Suppressor macrophage (primary cell): ENCODE measurements at regions not wholly inside any gene's neighbourhood (a gene's known extent, or its start where the extent isn't known, plus 50 kb on each side); places are given as distances from the start of the nearest gene placed in this dataset.

Experiments
- DNase-seq, 4 experiments: peaks; one replicate each; pipeline ENCODE4 v3.0.0-alpha.2; 2020 to 2022

DNA sequence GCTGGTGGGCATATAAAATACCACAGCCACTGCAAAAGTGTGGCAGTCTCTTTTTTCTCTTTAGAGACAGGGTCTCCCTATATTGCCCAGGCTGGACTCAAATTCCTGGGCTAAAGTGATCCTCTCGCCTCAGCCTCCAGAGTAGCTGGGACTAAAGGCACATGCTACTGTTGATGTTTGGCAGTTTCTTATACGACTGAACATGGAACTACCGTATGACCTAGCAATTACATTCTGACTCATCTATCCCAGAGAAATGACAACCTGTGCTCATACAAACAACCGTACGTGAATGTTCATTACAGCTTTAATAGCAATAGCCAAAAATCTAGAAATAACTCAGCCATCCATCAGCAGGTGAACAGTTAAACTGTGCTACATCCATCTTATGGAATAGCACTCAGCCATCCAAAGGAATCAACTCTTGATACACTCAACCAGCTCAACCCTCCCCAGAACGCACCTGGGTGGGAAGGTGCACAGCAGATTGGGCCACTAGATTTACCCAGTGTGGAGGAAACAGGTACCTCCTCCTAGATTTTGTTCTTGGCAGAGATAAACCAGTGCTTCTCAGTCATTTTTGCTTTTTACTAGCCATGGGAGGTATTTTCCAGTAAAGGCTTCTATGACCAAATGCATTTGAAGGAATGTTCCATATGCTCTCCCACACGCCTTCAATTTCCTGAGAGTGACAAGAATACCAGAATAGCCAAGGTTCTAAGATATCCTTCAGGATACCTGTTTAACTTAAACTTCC, 130.5 kb downstream of the MED15 start:
- DNase-seq: no peak

DNA sequence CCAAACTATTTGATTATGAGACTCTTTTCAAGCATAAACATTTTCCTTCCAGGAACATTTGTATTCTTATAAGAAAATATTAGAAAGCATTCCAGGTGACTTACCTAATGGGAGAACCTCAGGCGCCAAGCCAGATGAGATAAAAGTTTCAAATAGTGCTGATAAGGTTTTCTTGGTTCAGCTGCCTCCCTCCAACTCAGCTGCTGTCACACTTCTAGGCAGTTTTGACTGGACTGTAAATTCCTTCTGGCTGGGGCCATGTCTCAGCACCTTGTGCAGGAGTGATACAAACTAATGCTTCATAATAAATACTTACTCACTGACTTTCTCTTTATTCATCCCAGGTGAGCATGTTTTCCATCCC, 131.1 kb downstream of the MED15 start:
- DNase-seq: no peak

DNA sequence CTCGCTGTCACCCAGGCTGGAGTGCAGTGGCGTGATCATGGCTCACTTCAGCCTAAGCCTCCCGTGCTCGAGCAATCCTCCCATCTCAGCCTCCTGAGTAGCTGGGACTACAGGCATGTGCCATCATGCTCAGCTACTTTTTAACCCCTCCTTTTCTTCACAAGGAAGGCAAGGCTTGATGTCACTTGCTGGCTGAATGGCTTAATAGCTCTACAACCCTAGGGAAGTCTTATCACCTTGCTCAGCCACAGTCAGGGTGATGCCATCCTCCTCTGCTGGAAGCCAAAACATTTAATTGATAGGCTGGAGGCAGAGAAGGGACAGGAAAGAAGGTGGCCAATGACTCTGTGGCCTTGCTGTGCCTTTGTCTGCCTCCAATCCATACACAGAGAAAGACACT, 131.9 kb downstream of the MED15 start:
- DNase-seq: no peak

DNA sequence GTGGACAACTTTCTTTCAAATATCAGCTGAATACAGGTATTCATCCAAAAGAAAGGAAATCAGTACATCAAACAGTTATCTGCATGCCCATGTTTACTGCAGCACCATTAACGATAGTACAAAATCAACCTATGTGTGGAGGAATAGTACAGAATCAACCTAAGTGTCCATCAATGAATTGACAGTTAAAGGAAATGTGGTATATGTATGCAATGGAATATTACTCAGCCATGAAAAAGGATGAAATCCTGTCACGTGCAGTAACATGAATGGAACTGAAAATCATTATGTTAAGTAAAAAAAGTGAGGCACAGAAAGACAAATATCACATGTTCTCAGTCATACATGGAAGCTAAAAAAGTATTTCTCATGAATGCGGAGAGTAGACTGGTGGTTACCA, 132.3 kb downstream of the MED15 start:
- no peak for DNase-seq

DNA sequence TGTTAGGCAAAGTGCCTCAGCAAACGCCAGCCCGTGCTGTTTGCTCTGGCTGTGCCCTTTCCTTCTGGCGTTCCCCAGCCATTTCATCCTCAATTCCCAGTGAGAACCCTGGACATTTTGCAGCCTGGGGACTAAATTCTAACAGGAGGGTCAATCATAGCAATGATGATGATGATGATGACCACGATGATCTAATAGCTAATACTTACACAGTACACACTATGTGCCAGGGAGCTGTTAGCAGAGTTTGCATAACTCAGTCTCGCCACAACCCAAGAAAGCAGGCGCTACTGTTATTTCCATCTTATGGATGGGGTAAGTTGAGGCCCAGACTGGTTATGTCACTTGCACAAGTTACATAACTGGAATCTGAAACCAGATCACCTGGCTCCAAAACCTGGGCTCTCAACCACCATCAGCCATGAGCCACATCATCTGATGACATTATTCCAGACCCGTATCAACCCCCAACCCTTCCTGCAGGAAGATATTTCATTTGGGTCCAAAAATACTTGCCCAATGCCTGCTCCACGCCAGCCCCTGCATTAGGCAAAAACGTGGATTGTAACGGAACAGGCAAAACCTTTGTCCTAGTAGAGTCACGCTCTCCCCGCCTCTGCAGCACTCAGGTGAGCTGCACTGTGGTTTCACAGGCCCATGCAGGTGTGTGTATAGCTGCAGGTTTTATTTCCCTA, 132.6 kb upstream of the SERPIND1 start:
- DNase-seq: no peak

DNA sequence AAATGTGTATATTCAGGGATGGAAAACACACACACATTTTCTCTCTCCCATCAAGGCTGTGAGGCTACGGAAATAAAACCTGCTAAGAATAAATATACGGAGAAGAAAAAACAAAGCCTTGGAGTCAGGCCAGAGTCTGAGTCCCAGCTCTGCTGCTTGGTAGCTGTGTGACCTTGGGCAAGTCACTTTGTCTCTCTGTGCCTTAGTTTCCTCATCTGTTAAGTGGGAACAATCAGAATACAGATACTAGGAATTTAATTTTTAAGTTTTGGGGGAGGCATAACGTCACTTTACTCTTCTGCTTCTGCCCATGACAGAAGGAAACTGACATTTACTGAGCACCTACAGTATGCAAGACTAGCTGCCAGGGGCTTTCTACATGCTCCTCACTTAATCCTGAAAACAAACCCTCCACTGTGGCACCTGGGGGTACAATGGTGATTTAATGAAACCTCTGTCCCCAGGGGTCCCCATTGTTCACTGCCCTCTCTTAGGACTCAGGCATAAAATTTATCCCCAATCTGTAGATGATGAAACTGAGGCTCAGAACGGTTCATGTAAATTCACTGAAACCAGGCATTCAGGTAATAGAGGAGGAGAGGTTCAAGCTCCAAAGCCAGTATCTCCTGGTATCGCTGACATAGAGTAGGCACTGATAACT, 131.9 kb upstream of the SERPIND1 start:
- no peak for DNase-seq

DNA sequence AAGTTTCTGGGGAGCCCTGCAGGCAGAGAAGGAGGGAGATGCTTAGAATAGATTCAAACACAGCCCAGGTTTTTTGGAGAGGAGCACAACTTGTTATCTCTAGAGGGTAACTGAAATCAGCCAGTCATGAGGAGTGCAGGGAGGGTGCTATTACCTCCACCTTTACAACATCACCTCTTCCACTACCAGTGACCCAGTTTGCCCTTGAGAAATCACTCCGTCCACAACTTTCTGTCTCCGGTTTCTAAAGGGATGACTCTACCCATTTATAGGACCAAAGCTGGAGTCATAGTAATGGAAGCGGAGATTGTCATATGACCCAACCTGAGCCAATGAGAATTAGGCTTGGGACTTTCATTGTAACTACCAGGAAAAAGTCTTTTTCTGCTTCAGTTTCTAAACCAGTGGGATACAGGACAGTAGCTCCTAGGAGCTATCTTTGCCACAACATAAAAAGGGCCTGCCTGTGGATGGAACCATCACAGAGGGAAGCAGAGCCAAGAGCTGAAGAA, 131.2 kb upstream of the SERPIND1 start:
- no peak for DNase-seq

DNA sequence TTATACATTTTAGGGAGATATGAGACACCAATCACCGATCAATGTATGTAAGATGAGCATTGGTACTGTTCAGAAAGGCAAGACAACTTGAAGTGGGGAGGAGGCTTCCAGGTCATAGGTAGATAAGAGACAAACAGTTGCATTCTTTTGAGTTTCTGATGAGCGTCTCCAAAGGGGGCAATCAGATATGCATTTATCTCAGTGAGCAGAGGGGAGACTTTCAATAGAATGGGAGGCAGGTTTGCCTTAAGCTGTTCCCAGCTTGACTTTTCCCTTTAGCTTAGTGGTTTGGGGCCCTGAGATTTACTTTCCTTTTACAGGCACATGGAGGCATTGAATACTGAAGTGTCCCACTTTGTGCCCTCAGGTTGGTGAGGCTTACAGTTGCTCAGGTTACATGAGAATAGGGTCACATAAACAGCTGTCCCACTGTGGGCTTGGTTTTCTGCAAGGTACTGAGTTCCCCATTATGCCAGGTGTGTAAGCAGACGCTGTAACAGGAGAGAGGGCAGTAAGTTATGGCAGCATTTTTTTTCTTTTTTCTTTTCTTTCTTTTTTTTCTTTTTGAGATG, 129.8 kb upstream of the SERPIND1 start:
- no peak for DNase-seq

DNA sequence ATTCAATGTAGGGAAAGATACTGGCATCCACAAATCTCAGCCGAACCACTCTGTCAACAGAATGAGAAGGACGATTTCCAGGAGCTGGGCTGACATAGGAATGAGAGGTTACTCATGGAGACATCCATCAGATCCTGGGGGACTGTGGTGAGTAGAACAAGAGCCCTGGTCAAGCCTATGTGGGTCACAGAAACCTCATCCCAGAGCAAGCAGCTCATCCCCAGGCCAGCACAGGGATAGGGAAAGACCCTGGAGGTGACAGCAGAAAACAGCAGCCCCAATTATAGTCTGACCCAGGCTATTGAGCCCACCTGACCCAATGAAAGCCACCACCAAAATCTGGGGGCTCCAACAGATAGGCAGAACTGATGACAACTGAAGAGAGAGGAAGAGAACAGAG, 128.0 kb upstream of the SERPIND1 start:
- DNase-seq: no peak

DNA sequence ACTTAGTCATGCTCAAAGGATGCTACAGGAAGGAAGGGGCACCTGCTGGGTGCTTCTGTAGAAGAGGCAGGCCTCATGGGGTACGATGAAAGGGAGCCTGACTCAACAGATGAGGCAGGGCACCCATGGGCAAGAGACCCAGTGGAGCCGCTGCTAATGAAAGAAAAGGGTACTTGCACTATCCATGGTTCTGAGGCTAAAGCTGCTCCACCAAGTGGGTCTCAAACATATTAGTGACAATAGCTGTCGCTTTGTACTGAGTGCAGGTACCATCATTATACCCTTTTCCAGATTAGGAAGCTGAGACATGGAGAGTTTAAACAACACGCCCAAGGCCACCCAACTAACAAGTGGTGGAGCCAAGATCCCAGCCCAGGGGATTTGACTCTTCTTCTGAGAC, 127.5 kb upstream of the SERPIND1 start:
- DNase-seq: no peak

DNA sequence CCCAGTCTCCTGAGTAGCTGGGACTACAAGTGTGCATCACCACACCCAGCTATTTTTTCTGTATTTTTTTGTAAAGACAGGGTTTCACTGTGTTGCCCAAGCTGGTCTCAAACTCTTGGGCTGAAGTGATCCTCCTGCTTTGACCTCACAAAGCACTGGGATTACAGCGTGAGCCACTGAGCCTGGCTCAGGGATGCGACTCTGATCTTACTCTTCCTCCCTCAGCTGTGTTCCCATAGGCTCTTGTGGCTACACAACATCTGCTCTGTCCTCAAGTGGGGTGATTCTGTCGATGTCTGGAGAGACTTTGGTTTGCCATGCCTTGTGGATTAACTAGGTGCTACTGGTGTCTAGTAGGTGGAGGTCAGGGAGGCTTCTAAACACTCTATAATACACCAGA, 127.0 kb upstream of the SERPIND1 start:
- DNase-seq: no peak

DNA sequence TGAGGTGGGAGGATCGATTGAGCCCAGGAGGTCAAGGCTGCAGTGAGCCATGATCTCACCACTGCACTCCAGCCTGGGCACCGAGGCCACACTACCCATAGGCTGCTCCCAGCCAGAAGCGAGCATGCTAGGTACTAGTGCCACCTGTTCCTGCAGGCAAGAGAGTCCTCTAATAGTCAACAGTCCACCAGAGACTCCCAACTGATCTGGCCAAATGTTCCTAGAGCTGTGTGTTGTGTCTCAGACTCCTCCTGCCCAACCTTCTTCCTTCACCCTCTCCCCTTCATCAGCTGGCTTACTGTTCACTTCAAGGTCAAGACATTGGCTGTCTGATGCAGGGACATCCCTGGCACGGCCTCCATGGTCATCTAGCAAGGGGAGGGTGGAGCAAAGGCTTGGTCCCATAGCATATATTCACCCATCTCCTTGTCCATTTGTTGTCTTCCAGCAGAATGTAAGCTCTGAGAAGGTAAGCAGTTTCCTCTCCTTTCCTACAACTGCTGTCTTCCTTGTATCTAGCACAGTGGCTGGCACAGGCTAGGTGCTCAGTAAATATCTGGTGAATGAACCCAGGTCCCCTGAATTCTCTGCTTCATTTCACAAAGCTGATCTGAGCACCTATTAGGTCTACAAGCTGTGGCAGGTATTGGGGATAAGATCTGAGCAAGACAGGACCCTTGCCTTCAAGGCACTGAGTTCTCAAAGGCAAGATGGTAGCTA, 126.2 kb upstream of the SERPIND1 start:
- DNase-seq: no peak

DNA sequence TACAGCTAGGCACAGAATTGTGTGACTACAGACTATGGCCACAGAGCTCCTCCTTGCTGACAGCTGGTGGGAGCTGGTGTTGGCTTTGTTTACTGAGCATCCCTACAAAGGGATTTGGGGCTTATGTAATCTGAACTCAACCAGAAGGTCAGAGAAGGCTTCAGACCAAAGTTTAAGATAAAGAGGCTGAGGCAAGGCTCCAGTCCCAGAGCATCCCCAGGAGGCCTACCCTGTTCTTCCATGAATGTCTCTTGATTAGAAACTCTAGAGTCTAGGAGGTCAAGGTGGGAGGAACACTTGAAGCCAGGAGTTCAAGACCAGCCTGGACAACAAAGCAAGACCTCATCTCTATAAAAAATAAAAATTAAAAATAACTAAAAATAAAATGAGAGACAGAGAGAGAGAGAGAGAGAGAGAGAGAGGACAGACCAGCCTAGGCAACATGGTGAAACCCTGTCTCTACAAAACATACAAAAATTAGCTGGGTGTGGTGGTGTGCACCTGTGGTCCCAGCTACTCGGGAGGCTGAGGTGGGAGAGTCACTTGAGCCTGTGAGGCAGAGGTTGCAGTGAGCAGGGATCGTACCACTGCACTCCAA, 125.5 kb upstream of the SERPIND1 start:
- no peak for DNase-seq

DNA sequence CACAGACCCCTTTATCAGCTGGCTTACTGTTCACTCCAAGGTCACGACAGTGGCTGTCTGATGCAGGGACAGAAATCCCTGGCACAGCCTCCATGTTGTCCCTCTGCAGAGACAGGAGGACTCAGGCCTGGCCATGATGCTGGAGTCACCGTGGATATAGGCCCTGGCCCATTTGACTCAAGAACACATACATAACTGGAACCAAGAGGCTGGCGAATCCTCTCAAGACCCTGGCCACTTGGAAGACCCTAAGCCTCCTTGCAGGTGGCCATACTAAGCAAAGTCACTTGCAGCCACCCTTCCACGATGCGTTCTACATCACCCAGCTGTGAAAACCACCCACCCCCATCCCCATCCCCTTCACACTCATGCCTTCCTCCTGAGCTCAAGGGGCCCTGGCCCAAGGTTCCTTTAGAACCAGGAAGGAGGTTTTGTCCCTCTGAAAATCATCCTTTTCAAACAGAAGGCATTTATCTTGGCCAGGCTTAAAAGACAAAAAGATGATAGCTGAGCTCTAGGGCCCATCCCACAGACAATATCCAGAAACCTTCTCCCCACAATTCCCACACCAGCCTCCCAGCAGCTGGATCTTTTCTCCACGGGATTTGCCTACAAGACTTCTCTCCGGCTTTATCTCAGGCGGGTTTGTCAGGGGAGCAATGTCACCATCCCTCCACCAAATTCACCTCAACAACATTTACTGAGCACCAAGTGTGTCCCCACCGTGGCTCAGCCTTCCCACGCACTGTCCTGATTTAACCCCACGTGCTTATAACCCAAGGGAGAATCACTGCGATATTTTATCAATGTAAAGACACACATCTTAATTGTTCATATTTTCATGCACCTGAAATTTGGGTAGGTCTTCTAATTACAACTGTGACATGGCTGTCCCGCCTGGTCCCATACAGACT, 123.4 kb upstream of the SERPIND1 start:
- no peak for DNase-seq

DNA sequence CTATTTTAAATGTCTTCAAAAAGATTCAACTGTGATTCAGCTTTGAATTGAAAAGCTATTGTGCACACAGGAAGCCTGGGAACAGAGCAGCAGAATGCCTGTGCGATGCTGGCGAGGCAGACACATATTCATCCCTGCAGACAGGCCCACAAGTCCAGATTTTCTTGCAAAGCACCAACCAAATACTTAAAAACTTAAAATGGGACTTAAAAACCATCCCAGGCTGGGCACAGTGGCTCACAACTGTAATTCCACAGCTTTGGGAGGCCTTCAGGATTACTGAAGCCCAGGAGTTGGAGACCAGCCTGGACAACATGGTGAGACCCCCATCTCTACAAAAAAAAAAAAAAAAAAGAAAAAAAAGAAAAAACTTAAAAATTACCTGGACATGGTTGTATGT, 122.6 kb upstream of the SERPIND1 start:
- DNase-seq: no peak

DNA sequence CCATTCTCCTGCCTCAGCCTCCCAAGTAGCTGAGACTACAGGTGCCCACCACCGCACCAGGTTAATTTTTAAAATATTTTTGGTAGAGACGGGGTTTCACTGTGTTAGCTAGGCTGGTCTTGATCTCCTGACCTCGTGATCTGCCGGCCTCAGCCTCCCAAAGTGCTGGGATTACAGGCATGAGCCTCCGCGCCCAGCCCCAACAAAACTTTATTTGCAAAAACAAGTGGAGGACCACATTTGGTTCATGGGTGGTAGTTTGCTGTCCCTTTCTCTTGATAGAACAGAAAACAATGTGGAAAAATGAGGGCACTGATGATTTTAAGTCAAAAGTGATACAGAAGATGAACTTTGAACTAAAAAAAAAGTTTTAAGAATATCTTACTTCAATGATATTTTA, 121.8 kb upstream of the SERPIND1 start:
- DNase-seq: no peak

DNA sequence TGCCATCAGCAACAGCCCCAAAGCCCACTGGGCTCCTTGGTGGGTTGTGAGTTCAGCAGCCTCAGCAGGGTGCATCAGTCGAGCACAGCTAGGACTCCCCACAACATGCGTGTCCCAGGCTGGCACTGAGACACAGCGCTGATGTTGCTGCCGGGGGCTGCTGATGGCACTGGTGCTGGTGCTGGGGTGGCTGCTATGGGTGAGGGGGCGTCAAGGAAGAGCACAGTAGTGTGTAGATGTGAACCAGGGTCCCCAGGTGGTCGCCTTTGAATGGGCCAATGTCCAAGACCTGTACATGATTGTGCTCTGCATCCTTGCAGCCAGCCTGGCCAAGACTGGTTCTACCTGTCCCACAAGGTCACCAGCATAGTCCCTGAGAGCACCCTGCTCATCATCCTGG, 121.3 kb upstream of the SERPIND1 start:
- DNase-seq: no peak

DNA sequence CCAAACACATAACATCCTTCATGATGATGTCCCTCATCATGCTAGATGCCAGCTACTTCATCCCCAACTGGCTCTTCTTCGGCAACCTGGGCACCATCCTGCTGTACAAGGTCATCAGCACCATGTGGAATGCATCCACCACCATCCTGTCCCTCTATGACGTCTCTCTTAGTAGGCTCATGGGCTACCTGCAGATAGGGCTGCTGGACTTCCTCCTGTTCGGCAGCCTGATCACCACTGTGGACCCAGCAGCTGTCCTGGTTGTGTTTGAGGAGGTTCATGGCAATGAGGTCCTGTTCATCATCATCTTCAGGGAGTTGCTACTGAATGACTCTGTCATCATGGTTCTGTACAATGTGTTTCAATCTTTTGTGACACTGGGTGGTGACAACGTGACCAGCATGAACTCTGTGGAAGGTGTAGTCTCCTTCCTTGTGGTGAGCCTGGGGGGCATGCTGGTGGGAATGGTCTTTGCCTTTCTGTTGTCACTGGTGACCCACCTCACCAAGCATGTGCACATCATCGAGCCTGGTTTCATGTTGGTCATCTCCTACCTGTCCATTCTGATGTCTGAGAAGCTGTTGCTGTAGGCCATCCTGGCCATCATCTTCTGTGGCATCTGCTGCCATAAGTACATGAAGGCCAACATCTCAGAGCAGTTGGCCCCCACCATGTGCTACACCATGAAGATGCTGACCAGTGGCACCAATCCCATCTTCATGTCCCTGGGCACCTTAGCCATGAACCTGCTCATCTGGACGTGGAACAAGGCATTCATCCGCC, 120.7 kb upstream of the SERPIND1 start:
- DNase-seq: no peak

DNA sequence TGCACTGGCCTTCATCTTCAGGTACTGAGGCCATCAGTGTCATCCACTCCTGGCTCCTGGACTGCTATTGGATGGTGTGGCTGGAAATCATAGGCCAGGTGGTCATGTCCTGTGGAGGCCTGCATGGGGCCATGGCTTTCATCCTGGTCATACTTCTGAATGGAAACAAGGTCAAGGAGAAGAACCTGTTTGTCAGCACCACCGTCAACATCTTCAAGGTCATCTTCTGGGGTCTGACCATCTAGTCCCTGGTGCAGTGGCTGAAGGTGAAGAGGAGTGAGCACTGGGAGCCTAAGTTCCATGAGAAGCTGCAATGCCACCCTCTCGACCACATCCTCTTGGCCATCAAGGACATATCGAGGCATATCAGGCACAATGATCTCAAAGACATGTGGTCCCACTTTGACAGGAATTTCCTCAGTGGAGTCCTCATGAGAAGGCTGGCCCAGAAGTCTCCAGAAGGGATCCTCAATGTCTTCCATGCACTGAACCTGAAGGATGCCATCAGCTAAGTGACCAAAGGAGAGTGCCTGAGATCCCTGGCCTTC, 120.0 kb upstream of the SERPIND1 start:
- DNase-seq: no peak
